GM12874 (cell line): ENCODE measurements at regions not wholly inside any gene's neighbourhood (a gene's known extent, or its start where the extent isn't known, plus 50 kb on each side); places are given as distances from the start of the nearest gene placed in this dataset.
A peak's percentile ranks its signal among the peaks of the same experiment; 100 is the strongest.

ENCODE experiments used
- CTCF ChIP-seq: IDR thresholded peaks from 2 replicates; pipeline ENCODE4 v1.5.1; 2011; ENCODE audit warnings: low read depth, mild to moderate bottlenecking, control low read depth, low read length, moderate library complexity; ENCODE audit not compliant: insufficient read depth

DNA sequence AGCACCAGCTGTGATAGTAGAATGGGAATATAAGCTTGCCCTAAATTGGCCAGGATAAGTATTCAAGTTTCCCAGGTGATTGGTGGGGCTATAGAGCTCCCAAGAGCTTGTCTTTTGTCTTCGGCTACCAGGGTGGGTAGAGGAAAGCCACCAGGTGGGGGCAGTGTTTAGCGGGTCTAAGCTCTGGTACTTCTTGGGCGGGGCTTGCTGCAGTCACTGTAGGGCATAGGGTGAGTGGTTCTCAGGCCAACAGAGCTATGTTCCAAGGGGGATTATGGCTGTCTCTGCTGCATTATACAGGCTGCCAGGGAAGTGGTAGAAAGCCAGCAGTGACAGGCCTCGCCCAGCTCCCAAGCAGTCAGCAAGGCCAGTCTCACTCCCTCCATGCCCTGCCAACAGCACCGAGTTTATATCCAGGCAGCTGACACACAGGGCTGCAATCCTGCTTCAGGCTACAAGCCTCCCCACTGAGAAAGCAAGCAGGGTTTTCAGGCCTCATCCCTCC, 110.7 kb downstream of the ZNF467 start:
- TF ChIP-seq CTCF = peak; percentile 68

DNA sequence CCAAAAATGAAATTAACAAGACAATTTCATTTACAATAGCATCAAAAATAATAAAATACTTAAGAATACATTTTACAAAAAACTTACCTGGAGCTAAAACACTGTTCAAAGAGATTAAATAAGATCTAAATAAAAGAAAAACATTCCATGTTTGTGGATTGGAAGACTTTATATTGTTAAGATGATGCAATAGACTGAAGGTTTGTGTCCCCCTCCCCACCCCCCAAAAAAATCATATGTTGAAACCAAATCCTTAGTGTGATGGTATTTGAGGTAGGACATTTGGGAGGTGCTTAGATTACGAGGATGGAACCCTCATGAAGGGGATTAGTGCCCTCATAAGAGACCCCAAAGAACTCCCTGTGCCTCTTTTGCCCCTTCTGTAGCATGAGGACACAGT, 117.6 kb downstream of the ZNF467 start:
- TF ChIP-seq CTCF = no peak

GRCh38 chr7:149654588-149654987, 118.8 kb downstream of the ZNF467 start:
- TF ChIP-seq CTCF = no peak

- no peak for TF ChIP-seq CTCF
Observed at GRCh38 chr7:149644754-149645153, 128.6 kb downstream of the ZNF467 start.

GRCh38 chr7:149642589-149642988, 130.8 kb downstream of the ZNF467 start:
- TF ChIP-seq CTCF = no peak

- no peak for TF ChIP-seq CTCF
Observed at GRCh38 chr7:149638566-149639320, 134.6 kb downstream of the ZNF467 start.

DNA sequence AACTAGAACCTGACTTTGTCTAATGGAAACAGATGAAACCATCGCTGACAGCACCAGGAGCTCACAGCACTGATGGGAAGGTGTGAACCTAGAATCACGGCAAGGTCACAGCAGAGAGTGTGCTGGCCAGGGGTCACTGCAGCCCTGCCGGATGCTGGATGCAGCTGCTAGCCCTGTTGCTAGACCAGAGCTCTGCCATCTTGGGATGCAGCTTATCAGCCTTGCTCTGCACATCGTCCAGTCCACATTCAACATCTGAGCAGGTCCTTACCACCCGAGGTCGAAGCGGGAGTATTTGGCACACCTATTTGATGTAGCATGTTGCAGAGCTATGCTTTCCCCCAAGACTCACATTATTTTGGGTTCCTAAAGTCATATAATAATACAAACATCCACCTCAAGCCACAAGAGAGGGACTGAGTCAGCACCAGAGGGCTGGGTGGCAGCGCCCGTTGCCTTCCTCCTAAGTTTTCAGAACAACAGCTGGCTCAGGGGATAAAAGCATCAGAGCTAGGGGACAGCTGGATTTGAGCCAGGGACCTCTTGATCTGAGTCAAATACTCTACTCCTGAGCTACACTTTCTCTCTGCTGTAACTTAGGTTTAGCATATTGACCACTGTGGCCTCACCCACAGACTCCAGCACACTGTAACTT, 135.3 kb downstream of the ZNF467 start:
- no peak for TF ChIP-seq CTCF
